ENCODE measurements at regions not wholly inside any gene's neighbourhood (a gene's known extent, or its start where the extent isn't known, plus 50 kb on each side); places are given as distances from the start of the nearest gene placed in this dataset.

- H3K4me3 Mint-ChIP-seq (ENCODE audit: unreplicated experiment): no peak overlapping the region
- no peaks in the 10 kb centered on the region for H3K4me1 Mint-ChIP-seq (ENCODE audit: low read depth, unreplicated experiment)
- H3K9me3 Mint-ChIP-seq (ENCODE audit: unreplicated experiment): no peaks in the 10 kb centered on the region
- H3K27me3 Mint-ChIP-seq (ENCODE audit: unreplicated experiment): no peaks in the 10 kb centered on the region
- no peaks in the 10 kb centered on the region for H3K36me3 Mint-ChIP-seq (ENCODE audit: unreplicated experiment)
- TF ChIP-seq, protein P1, sequence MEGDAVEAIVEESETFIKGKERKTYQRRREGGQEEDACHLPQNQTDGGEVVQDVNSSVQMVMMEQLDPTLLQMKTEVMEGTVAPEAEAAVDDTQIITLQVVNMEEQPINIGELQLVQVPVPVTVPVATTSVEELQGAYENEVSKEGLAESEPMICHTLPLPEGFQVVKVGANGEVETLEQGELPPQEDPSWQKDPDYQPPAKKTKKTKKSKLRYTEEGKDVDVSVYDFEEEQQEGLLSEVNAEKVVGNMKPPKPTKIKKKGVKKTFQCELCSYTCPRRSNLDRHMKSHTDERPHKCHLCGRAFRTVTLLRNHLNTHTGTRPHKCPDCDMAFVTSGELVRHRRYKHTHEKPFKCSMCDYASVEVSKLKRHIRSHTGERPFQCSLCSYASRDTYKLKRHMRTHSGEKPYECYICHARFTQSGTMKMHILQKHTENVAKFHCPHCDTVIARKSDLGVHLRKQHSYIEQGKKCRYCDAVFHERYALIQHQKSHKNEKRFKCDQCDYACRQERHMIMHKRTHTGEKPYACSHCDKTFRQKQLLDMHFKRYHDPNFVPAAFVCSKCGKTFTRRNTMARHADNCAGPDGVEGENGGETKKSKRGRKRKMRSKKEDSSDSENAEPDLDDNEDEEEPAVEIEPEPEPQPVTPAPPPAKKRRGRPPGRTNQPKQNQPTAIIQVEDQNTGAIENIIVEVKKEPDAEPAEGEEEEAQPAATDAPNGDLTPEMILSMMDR (IDR thresholded peaks at IDR 0.05; ENCODE audit: partially characterized antibody, unreplicated experiment): no peak
- no peak for DNase-seq
- no peak overlapping the region for H3K27ac Mint-ChIP-seq (ENCODE audit: unreplicated experiment)
These were observed 298.8 kb downstream of the SLCO4C1 start for GRCh38 chr5:101997235-101997634.

DNA sequence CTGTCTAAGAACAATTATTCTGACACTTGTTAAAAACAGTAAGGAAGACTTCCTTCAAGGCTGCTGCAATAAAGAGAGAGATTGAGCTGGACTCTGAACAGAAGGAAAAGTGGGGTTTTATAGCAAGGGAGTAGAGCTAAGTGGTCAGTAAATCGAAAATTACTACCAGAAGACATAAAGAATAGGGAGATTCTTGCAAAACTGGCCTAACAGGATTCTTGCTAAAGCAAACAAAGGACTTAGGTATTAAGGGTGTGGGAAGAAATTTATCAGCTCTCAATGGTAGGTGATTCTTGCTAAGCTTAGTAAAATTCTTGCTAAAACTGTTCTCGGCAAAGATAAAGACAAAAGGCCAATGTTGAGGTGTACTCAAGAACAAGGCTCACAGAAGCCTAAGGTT lies 300.5 kb downstream of the SLCO4C1 start:
- H3K4me3 Mint-ChIP-seq (ENCODE audit: unreplicated experiment): no peak overlapping the region
- no peaks in the 10 kb centered on the region for H3K4me1 Mint-ChIP-seq (ENCODE audit: low read depth, unreplicated experiment)
- TF ChIP-seq, protein P1 (IDR thresholded peaks at IDR 0.05; ENCODE audit: partially characterized antibody, unreplicated experiment): no peak
- no peak for DNase-seq
- no peaks in the 10 kb centered on the region for H3K27me3 Mint-ChIP-seq (ENCODE audit: unreplicated experiment)
- no peaks in the 10 kb centered on the region for H3K36me3 Mint-ChIP-seq (ENCODE audit: unreplicated experiment)
- H3K9me3 Mint-ChIP-seq (ENCODE audit: unreplicated experiment): no peaks in the 10 kb centered on the region
- no peak overlapping the region for H3K27ac Mint-ChIP-seq (ENCODE audit: unreplicated experiment)

DNA sequence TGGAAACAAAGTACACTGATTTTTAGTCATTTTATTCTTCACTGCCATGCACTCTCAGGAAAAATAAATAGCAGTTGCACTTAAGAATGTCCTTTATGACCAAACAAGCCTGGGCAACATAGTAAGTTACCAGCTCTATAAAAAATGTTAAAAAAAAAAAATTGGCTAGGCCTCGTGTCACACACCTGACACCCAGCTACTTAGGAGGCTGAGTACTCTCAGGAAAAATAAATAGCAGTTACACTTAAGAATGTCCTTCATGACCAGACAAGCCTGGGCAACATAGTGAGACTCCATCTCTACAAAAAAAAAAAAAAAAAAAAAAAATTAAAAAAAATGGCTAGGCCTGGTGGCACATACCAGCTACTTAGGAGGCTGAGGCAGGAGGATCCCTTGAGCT lies 304.6 kb downstream of the SLCO4C1 start:
- no peaks in the 10 kb centered on the region for H3K9me3 Mint-ChIP-seq (ENCODE audit: unreplicated experiment)
- no peaks in the 10 kb centered on the region for H3K27me3 Mint-ChIP-seq (ENCODE audit: unreplicated experiment)
- H3K27ac Mint-ChIP-seq (ENCODE audit: unreplicated experiment): no peak overlapping the region
- no peak overlapping the region for H3K4me3 Mint-ChIP-seq (ENCODE audit: unreplicated experiment)
- no peaks in the 10 kb centered on the region for H3K36me3 Mint-ChIP-seq (ENCODE audit: unreplicated experiment)
- DNase-seq: no peak
- no peaks in the 10 kb centered on the region for H3K4me1 Mint-ChIP-seq (ENCODE audit: low read depth, unreplicated experiment)
- TF ChIP-seq, protein P1 (IDR thresholded peaks at IDR 0.05; ENCODE audit: partially characterized antibody, unreplicated experiment): no peak

GRCh38 chr5:101989659-101990058 lies 306.4 kb downstream of the SLCO4C1 start:
- TF ChIP-seq, protein P1 (IDR thresholded peaks at IDR 0.05; ENCODE audit: partially characterized antibody, unreplicated experiment): no peak
- Mint-ChIP-seq H3K9me3 (ENCODE audit: unreplicated experiment) (no peaks in the 10 kb centered on the region), H3K27me3 (ENCODE audit: unreplicated experiment) (no peaks in the 10 kb centered on the region), H3K4me3 (ENCODE audit: unreplicated experiment) (no peak overlapping the region), H3K4me1 (ENCODE audit: low read depth, unreplicated experiment) (no peaks in the 10 kb centered on the region), H3K27ac (ENCODE audit: unreplicated experiment) (no peak overlapping the region), H3K36me3 (ENCODE audit: unreplicated experiment) (no peaks in the 10 kb centered on the region)
- no peak for DNase-seq

DNA sequence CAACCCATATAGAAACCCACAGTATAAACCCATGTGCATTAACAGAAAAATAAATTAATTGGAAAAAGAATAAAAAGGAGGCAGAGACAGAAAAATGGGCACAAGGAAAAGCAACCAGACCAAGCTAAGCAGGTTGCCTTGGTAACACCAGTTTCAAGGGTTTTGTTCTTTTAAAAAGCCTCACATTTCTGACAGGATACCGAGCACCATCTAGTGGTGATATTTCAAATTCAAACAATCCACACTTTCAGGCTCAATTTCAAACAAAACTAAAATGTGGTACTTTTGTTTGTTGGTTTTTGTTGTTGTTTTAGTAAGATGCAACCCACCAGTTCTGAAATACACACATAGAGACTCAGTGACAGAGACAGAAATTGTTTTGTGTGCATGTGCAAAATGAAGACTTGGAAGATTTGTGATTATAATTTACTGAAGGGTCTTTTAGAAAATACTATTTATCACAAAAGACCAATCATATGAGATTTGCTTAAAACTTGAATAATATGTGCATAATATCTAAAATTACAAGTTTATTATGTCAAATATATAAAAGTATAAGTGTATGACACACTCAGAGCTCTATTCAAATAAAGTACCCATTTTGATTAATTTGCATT lies 318.2 kb downstream of the SLCO4C1 start:
- TF ChIP-seq, protein P1 (IDR thresholded peaks at IDR 0.05; ENCODE audit: partially characterized antibody, unreplicated experiment): peak; percentile 83
- Mint-ChIP-seq H3K9me3 (ENCODE audit: unreplicated experiment) (no peaks in the 10 kb centered on the region), H3K4me3 (ENCODE audit: unreplicated experiment) (no peak overlapping the region), H3K27me3 (ENCODE audit: unreplicated experiment) (no peaks in the 10 kb centered on the region), H3K4me1 (ENCODE audit: low read depth, unreplicated experiment) (no peaks in the 10 kb centered on the region), H3K36me3 (ENCODE audit: unreplicated experiment) (no peaks in the 10 kb centered on the region), H3K27ac (ENCODE audit: unreplicated experiment) (no peak overlapping the region)
- DNase-seq: no peak

All from glutamatergic neuron (in vitro differentiated cells).